Upper lobe of left lung (tissue), 6 donors: ENCODE measurements at regions not wholly inside any gene's neighbourhood (a gene's known extent, or its start where the extent isn't known, plus 50 kb on each side); places are given as distances from the start of the nearest gene placed in this dataset.

Experiments used
- ATAC-seq, 2 donors: fragments of 200-7000 bp; cut with Tn5 transposase; one replicate each; pipeline ENCODE4 v1.9.1; 2022; ENCODE audit warnings: mild to moderate bottlenecking in 2 of 2, moderate library complexity in 2 of 2; ENCODE audit not compliant: low FRiP score in 2 of 2
- DNase-seq, 2 donors: peaks; one replicate each; pipeline ENCODE4 v3.0.0-alpha.2; 2019 to 2020
- H3K27ac ChIP-seq, 4 donors: fragments of 200-600 bp; sonication (generic); one replicate each; pipeline ENCODE4 v1.5.1; 2016 to 2019
- H3K27me3 ChIP-seq, 4 donors: fragments of 200-600 bp; sonication (generic); one replicate each; pipeline ENCODE4 v1.5.1; 2017 to 2019
- H3K36me3 ChIP-seq, 4 donors: fragments of 200-600 bp; sonication (generic); one replicate each; pipeline ENCODE4 v1.5.1; 2016 to 2019
- H3K4me1 ChIP-seq, 4 donors: fragments of 200-600 bp; sonication (generic); one replicate each; pipeline ENCODE4 v1.5.1; 2018 to 2019
- H3K4me3 ChIP-seq, 4 donors: fragments of 200-600 bp; sonication (generic); one replicate each; pipeline ENCODE4 v1.5.1; 2017 to 2019; ENCODE audit warnings: mild to moderate bottlenecking in 2 of 4, moderate library complexity in 1 of 4
- H3K9me3 ChIP-seq, 4 donors: fragments of 200-600 bp; sonication (generic); one replicate each; pipeline ENCODE4 v1.5.1; 2018 to 2019
- EP300 ChIP-seq, 4 donors: sonication (generic); formaldehyde crosslinking; IDR thresholded peaks; one replicate each; pipeline ENCODE4 v1.5.1; 2017; ENCODE audit warnings: antibody characterized with exemption in 4 of 4, control low read depth in 2 of 4
- POLR2A ChIP-seq, 4 donors: fragments of 450-650 bp; IDR thresholded peaks; one replicate each; pipeline ENCODE4 v1.5.1; 2016 to 2017; ENCODE audit warnings: antibody characterized with exemption in 4 of 4, mild to moderate bottlenecking in 2 of 4
- POLR2AphosphoS5 ChIP-seq, 2 donors: sonication (generic); formaldehyde crosslinking; IDR thresholded peaks; one replicate each; pipeline ENCODE4 v1.5.1; 2017; ENCODE audit warnings: antibody characterized with exemption in 2 of 2
- WGBS, 2 donors: methylation state at CpG; one replicate each; pipeline ENCODE4 v1.1.5; 2017 to 2018; 5-methylcytosine and 5-hydroxymethylcytosine counted together
- TF ChIP-seq, protein P1 (sequence below), 6 experiments: fragments of 450-650 bp in 4 of 6; fragments of 200-600 bp in 2 of 6; sonication (generic) in 2 of 6; IDR thresholded peaks; one replicate each; pipeline ENCODE4 v1.5.1; 2016 to 2019; ENCODE audit warnings: antibody characterized with exemption in 6 of 6
- donor health status: DM: no; HTN: no; CAD: no; lungs with moderate emphysema.
- donor health status: DM: no; HTN: yes; CAD: no; lungs with severe emphysema.

DNA sequence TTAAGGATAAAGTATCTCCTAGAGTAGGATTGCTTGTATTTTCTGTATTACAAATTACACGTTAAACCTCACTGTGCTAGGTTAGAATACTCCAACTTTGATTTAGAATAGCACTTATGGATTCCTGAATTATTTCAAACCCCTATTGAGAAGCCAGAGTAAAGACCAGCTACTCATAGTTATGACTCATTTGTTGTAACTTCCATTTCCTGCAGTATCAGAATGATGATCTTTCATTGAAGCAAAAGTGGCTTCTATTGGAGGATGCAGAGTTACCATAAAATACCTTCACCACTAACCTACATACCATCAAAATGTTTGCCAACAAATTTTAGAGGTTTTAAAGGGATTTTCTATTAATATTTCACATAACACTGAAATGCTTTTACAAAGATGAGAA lies 1322.7 kb upstream of the ALCAM start:
- Histone ChIP-seq H3K9me3 (no peaks in the 10 kb centered on the region), H3K27me3 (no peaks in the 10 kb centered on the region), H3K27ac (no peak overlapping the region), H3K4me3 (no peak overlapping the region), H3K36me3 (no peaks in the 10 kb centered on the region), H3K4me1 (no peaks in the 10 kb centered on the region)
- no peak for DNase-seq
- 68 to 80% methylated on average over 1 of the region's 1 CpG for WGBS, 2 donors
- no peak for ATAC-seq
- no peak for TF ChIP-seq POLR2AphosphoS5 (IDR thresholded peaks at IDR 0.05)
- no peak for TF ChIP-seq POLR2A (IDR thresholded peaks at IDR 0.05)
- TF ChIP-seq EP300 (IDR thresholded peaks at IDR 0.05), result no peak
- TF ChIP-seq, protein P1, sequence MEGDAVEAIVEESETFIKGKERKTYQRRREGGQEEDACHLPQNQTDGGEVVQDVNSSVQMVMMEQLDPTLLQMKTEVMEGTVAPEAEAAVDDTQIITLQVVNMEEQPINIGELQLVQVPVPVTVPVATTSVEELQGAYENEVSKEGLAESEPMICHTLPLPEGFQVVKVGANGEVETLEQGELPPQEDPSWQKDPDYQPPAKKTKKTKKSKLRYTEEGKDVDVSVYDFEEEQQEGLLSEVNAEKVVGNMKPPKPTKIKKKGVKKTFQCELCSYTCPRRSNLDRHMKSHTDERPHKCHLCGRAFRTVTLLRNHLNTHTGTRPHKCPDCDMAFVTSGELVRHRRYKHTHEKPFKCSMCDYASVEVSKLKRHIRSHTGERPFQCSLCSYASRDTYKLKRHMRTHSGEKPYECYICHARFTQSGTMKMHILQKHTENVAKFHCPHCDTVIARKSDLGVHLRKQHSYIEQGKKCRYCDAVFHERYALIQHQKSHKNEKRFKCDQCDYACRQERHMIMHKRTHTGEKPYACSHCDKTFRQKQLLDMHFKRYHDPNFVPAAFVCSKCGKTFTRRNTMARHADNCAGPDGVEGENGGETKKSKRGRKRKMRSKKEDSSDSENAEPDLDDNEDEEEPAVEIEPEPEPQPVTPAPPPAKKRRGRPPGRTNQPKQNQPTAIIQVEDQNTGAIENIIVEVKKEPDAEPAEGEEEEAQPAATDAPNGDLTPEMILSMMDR (IDR thresholded peaks at IDR 0.05), result no peak

DNA sequence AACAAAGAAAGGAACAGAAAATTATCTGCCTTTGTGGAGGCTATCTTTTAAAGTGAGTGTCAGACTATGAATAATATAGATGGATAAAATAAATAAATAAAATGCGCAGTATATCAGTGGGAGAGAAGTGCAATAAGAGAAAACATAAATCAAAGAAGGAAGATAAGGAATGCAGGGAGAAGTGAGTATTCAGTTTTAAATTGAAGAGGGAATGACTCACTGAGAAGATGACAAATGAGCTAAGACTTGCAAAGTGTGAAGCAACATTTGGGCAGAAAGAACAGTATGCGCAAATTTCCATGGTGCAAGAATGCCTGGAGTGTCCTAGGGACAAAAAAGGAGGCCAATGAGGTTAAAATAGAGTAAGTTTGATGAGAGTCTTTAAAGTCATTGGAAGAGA lies 1300.1 kb upstream of the ALCAM start:
- no peak for DNase-seq
- H3K4me3 ChIP-seq, result no peak overlapping the region
- H3K27me3 ChIP-seq, result no peaks in the 10 kb centered on the region
- ATAC-seq, result peak in 1 of 2 donors; percentile 65
- no peaks in the 10 kb centered on the region for H3K9me3 ChIP-seq
- TF ChIP-seq, protein P1 (IDR thresholded peaks at IDR 0.05), result no peak
- no peaks in the 10 kb centered on the region for H3K36me3 ChIP-seq
- no peaks in the 10 kb centered on the region for H3K4me1 ChIP-seq
- WGBS, 2 donors, result 52 to 78% methylated on average over 2 of the region's 2 CpGs
- no peak overlapping the region for H3K27ac ChIP-seq

DNA sequence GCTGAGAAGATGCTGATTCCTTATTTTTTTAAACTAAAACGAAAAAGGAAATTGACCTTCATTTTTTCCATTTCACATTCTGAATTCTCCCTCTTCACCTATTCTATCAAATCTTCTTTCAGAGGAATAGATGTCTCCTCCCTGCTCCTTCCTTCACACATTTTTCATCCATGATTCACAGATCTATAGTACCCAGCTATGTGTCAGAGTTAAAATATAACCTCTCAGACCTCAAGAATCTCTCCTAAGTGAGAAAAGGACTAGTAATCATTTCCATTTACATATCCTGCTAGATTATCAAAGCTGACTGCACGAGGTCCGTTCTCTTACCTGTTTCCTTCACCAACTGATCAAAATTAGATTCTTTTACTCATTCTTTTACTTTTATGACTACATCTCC lies 1297.6 kb upstream of the ALCAM start:
- no peak overlapping the region for H3K27ac ChIP-seq
- H3K4me3 ChIP-seq, result no peak overlapping the region
- TF ChIP-seq, protein P1 (IDR thresholded peaks at IDR 0.05), result no peak
- ATAC-seq, result no peak
- no peak for DNase-seq
- no peaks in the 10 kb centered on the region for H3K4me1 ChIP-seq
- no peaks in the 10 kb centered on the region for H3K36me3 ChIP-seq
- H3K9me3 ChIP-seq, result no peaks in the 10 kb centered on the region
- no peaks in the 10 kb centered on the region for H3K27me3 ChIP-seq
- 68 to 73% methylated on average over 3 of the region's 3 CpGs for WGBS, 2 donors

DNA sequence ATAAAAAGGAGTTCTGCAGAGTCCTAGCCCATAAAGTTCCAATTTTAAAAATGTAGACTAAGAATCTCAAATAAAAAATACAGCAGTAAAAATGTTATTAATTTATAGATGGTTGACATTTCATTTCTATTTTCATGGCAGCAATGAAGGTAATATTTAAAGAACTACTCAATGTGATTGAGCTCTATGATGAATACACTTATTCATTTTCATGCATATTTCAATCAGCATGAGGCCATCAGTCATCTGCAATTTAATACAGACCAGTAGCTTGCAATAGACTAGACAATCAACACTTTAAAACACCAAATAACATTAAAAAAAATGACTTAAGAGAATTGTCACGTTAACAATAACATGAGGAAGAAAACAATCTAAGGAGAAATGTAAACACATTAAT lies 1295.8 kb upstream of the ALCAM start:
- H3K27me3 ChIP-seq, result no peaks in the 10 kb centered on the region
- no peaks in the 10 kb centered on the region for H3K4me1 ChIP-seq
- TF ChIP-seq, protein P1 (IDR thresholded peaks at IDR 0.05), result no peak
- TF ChIP-seq POLR2AphosphoS5 (IDR thresholded peaks at IDR 0.05), result no peak
- TF ChIP-seq EP300 (IDR thresholded peaks at IDR 0.05), result no peak
- no peak for TF ChIP-seq POLR2A (IDR thresholded peaks at IDR 0.05)
- H3K27ac ChIP-seq, result no peak overlapping the region
- no peaks in the 10 kb centered on the region for H3K36me3 ChIP-seq
- H3K9me3 ChIP-seq, result no peaks in the 10 kb centered on the region
- H3K4me3 ChIP-seq, result no peak overlapping the region
- no peak for ATAC-seq
- 47 to 57% methylated on average over 1 of the region's 1 CpG for WGBS, 2 donors
- no peak for DNase-seq

DNA sequence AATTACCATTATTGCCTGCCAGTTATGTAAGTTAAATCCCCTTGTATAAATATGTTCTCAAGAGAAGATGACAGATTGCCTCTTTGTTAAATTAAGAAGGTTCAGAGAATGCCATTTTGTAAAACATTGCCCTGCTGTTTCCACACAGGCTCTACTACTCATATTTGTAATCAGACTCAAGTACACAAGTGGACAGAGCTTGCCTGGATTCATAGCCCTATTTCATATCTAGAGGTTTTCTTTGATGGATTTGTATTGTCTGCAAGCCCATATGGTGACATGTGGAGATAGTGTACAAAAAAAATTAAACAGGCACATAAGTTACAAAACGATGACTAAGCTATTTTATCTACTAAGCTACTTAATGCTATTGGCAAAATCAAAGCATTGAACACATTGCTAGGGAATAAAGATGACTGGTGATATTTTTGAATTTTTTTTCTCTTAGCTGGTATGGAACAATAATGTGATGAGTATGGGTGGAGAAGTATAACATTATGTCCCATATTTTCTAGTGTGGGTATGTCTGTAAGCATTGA lies 1286.6 kb upstream of the ALCAM start:
- DNase-seq (no peak), ATAC-seq (no peak)
- WGBS, 2 donors, result 80 to 82% methylated on average over 1 of the region's 1 CpG
- TF ChIP-seq EP300 (IDR thresholded peaks at IDR 0.05), result no peak
- TF ChIP-seq POLR2A (IDR thresholded peaks at IDR 0.05), result no peak
- no peak for TF ChIP-seq POLR2AphosphoS5 (IDR thresholded peaks at IDR 0.05)
- TF ChIP-seq, protein P1 (IDR thresholded peaks at IDR 0.05), result no peak
- Histone ChIP-seq H3K9me3 (no peaks in the 10 kb centered on the region), H3K4me3 (no peak overlapping the region), H3K27me3 (no peaks in the 10 kb centered on the region), H3K36me3 (no peaks in the 10 kb centered on the region), H3K27ac (no peak overlapping the region), H3K4me1 (no peaks in the 10 kb centered on the region)
